H1 (cell line): ENCODE measurements at regions not wholly inside any gene's neighbourhood (a gene's known extent, or its start where the extent isn't known, plus 50 kb on each side); places are given as distances from the start of the nearest gene placed in this dataset.

ENCODE experiments used
- CTCF ChIA-PET: fragments of 300-600 bp; sonication (Branson Sonifier 250); formaldehyde crosslinking; loops from one replicate; lab custom pipeline; 2021; ENCODE audit not compliant: partially characterized antibody; lab: Charles Lee
- POLR2A ChIA-PET: fragments of 300-600 bp; sonication (Branson Sonifier 250); formaldehyde crosslinking; loops from one replicate; lab custom pipeline; 2021; ENCODE audit warnings: inconsistent platforms; ENCODE audit not compliant: partially characterized antibody; lab: Charles Lee
- DNase-seq, 2 experiments: peaks; one replicate each; pipeline versions ENCODE4 v3.0.0 to v3.0.0-alpha.2; 2010 to 2022; ENCODE audit warnings: low spot score in 2 of 2, low read depth in 1 of 2, mixed read lengths in 1 of 2
- FAIRE-seq: peaks from 2 replicates; lab custom pipeline; 2011; peaks lifted over from hg19 to GRCh38; lab: Jason Lieb, UNC
- H2AFZ ChIP-seq: 2 replicates; pipeline ENCODE4 v1.8.1; 2012; ENCODE audit warnings: low read length, inconsistent platforms
- H2AK5ac ChIP-seq: 2 replicates; pipeline ENCODE4 v1.6.1; 2013; ENCODE audit warnings: low read depth, low read length
- H2BK120ac ChIP-seq: replicated peaks from 2 replicates; pipeline ENCODE3; 2013; ENCODE audit warnings: low read depth, low read length, inconsistent platforms
- H2BK12ac ChIP-seq: 2 replicates; pipeline ENCODE4 v1.6.1; 2013; ENCODE audit warnings: low read depth, low read length
- H2BK15ac ChIP-seq: 2 replicates; pipeline ENCODE4 v1.6.1; 2013; ENCODE audit warnings: low read length
- H2BK20ac ChIP-seq: 2 replicates; pipeline ENCODE4 v1.6.1; 2013; ENCODE audit warnings: low read length
- H2BK5ac ChIP-seq: 2 replicates; pipeline ENCODE4 v1.6.1; 2013; ENCODE audit warnings: low read depth, low read length
- H3K14ac ChIP-seq: 2 replicates; pipeline ENCODE4 v1.6.1; 2013; ENCODE audit warnings: inconsistent platforms; ENCODE audit not compliant: insufficient read length
- H3K18ac ChIP-seq: 2 replicates; pipeline ENCODE4 v1.6.1; 2013; ENCODE audit warnings: low read length; ENCODE audit errors: extremely low read depth
- H3K23ac ChIP-seq: 2 replicates; pipeline ENCODE4 v1.6.1; 2013; ENCODE audit warnings: inconsistent platforms; ENCODE audit not compliant: insufficient read length
- H3K23me2 ChIP-seq: 2 replicates; pipeline ENCODE4 v1.6.1; 2013; ENCODE audit warnings: low read depth, low read length
- H3K27ac ChIP-seq: 2 replicates; pipeline ENCODE4 v1.6.1; 2011; ENCODE audit warnings: low read depth, low read length, inconsistent platforms
- H3K27me3 ChIP-seq, 4 experiments: replicated peaks in 1 of 4; 1 replicate in 1 of 4; 2 replicates in 3 of 4; pipeline versions ENCODE4 v1.6.1 to v1.8.1; 2011 to 2013; ENCODE audit warnings: low read length in 3 of 4, mild to moderate bottlenecking in 3 of 4, inconsistent platforms in 2 of 4, mixed read lengths in 2 of 4, moderate library complexity in 1 of 4; ENCODE audit not compliant: control insufficient read depth in 3 of 4, insufficient read depth in 3 of 4; ENCODE audit errors: extremely low read depth in 1 of 4
- H3K36me3 ChIP-seq, 4 experiments: 2 replicates each; pipeline versions ENCODE4 v1.6.1 to v1.8.1; 2011 to 2013; ENCODE audit warnings: mild to moderate bottlenecking in 4 of 4, low read length in 3 of 4, moderate library complexity in 2 of 4, control low read depth in 1 of 4, inconsistent platforms in 1 of 4; ENCODE audit not compliant: insufficient read depth in 4 of 4, control insufficient read depth in 2 of 4
- H3K4ac ChIP-seq: replicated peaks from 2 replicates; pipeline ENCODE3; 2013; ENCODE audit warnings: low read length, low read depth, mixed read lengths, inconsistent platforms; ENCODE audit not compliant: insufficient read length
- H3K4me1 ChIP-seq, 4 experiments: replicated peaks in 1 of 4; 1 replicate in 1 of 4; 2 replicates in 3 of 4; pipeline versions ENCODE4 v1.6.1 to v1.8.1; 2011 to 2013; ENCODE audit warnings: low read length in 3 of 4, inconsistent platforms in 2 of 4, mixed read lengths in 1 of 4; ENCODE audit not compliant: insufficient read depth in 4 of 4, control insufficient read depth in 3 of 4
- H3K4me2 ChIP-seq, 2 experiments: 2 replicates each; pipeline versions ENCODE4 v1.6.1 to v1.8.1; 2011 to 2013; ENCODE audit warnings: low read depth in 2 of 2, low read length in 2 of 2, control low read depth in 1 of 2, inconsistent platforms in 1 of 2, mild to moderate bottlenecking in 1 of 2; ENCODE audit not compliant: insufficient read depth in 1 of 2
- H3K4me3 ChIP-seq, 4 experiments: fragments of 200-600, 300-600 bp in 1 of 4; sonication (generic), shearing (Covaris generic), sonication (Bioruptor Twin) in 1 of 4; 2 replicates each; pipeline versions ENCODE4 v1.5.1 to v1.8.1; 2011 to 2016; ENCODE audit warnings: low read length in 4 of 4, low read depth in 3 of 4, control low read depth in 2 of 4, inconsistent platforms in 2 of 4, mild to moderate bottlenecking in 2 of 4, mixed read lengths in 1 of 4, moderate library complexity in 1 of 4; ENCODE audit not compliant: insufficient read depth in 2 of 4; ENCODE audit errors: extremely low read depth in 1 of 4
- H3K56ac ChIP-seq: replicated peaks from 2 replicates; pipeline ENCODE3; 2013; ENCODE audit warnings: low read depth, mild to moderate bottlenecking, mixed read lengths, low read length, inconsistent platforms; ENCODE audit not compliant: insufficient read length
- H3K79me1 ChIP-seq: 2 replicates; pipeline ENCODE4 v1.6.1; 2013; ENCODE audit warnings: low read depth, low read length, control low read depth
- H3K79me2 ChIP-seq, 2 experiments: 2 replicates each; pipeline versions ENCODE4 v1.6.1 to v1.8.1; 2012 to 2013; ENCODE audit warnings: low read length in 2 of 2, mild to moderate bottlenecking in 2 of 2, inconsistent platforms in 1 of 2; ENCODE audit not compliant: insufficient read depth in 2 of 2, control insufficient read depth in 1 of 2
- H3K9ac ChIP-seq, 4 experiments: replicated peaks in 1 of 4; 1 replicate in 1 of 4; 2 replicates in 3 of 4; pipeline versions ENCODE4 v1.6.1 to v1.8.1; 2011 to 2013; ENCODE audit warnings: low read depth in 3 of 4, low read length in 3 of 4, control low read depth in 2 of 4, mild to moderate bottlenecking in 2 of 4, moderate library complexity in 2 of 4, inconsistent platforms in 1 of 4; ENCODE audit errors: extremely low read depth in 1 of 4
- H3K9me3 ChIP-seq, 2 experiments: 2 replicates each; pipeline versions ENCODE4 v1.6.1 to v1.8.1; 2012 to 2013; ENCODE audit warnings: mild to moderate bottlenecking in 2 of 2, moderate library complexity in 2 of 2, control low read depth in 1 of 2, inconsistent platforms in 1 of 2, low read depth in 1 of 2, low read length in 1 of 2, mixed read lengths in 1 of 2; ENCODE audit not compliant: insufficient read depth in 2 of 2
- H4K20me1 ChIP-seq, 2 experiments: replicated peaks in 1 of 2; 2 replicates each; pipeline versions ENCODE3 to v1.8.1; 2011 to 2013; ENCODE audit warnings: inconsistent platforms in 2 of 2, low read length in 2 of 2, mild to moderate bottlenecking in 1 of 2; ENCODE audit not compliant: insufficient read depth in 2 of 2, control insufficient read depth in 1 of 2
- H4K5ac ChIP-seq: 2 replicates; pipeline ENCODE4 v1.6.1; 2013; ENCODE audit warnings: low read length, low read depth, mixed read lengths, inconsistent platforms; ENCODE audit not compliant: insufficient read length
- H4K8ac ChIP-seq: 2 replicates; pipeline ENCODE4 v1.8.0; 2013; ENCODE audit warnings: mild to moderate bottlenecking, moderate library complexity, low read length, inconsistent platforms; ENCODE audit not compliant: insufficient read depth; ENCODE audit errors: extremely low read depth
- H4K91ac ChIP-seq: replicated peaks from 2 replicates; pipeline ENCODE3; 2013; ENCODE audit warnings: low read length, mixed read lengths, inconsistent platforms; ENCODE audit not compliant: insufficient read length
- ZNF274 ChIP-seq: IDR thresholded peaks from 2 replicates; pipeline ENCODE4 v1.7.0; 2012; ENCODE audit warnings: low read length, borderline replicate concordance; ENCODE audit errors: extremely low read depth
- WGBS, 2 experiments: shearing (Covaris generic) in 1 of 2; methylation state at CpG; one replicate each; pipeline versions ENCODE4 v1.1.6 to v1.1.7; 2013 to 2015; ENCODE audit warnings: low lambda C conversion rate in 2 of 2, mixed read lengths in 2 of 2, inconsistent platforms in 1 of 2, low coverage in 1 of 2, missing lambda C conversion rate in 1 of 2; ENCODE audit not compliant: insufficient replicate concordance in 2 of 2, insufficient coverage in 1 of 2, insufficient read length in 1 of 2; ENCODE audit errors: extremely low coverage in 1 of 2, missing lambda C conversion rate in 1 of 2; 5-methylcytosine and 5-hydroxymethylcytosine counted together

DNA sequence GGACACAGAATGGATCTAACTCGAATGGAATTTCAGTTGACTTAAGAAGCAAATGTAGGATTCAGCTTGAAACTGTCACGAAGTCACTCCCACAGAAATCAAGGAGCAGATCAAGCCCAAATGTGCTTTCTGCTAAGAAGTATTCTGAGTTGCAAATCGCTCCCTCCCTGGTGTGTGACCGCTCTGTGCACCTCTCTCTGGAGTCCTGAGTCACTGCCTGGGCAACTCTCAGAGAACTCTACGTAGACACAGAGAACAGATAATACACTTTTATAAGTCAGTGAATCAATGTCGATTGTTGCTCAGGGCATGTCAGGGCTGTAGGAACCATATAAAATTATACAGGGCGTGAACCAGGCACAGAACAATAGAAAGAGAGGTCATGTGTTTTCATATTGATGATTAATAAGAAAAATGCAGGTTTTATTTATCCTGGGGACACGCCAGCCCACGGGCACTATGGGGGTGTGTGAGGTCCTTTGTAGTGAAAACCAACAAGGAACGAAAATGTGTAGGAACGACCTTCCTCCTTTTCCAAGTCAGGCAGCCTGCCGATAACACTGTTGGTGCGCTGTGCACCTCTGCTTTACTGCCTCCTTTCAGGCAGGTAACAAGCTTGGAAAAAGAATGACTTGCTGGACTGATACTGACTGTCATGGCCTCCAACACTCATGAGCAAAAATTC, 248.1 kb upstream of the FOXQ1 start:
- H4K20me1 ChIP-seq = no peaks in the 10 kb centered on the region
- FAIRE-seq (no peak), DNase-seq (no peak)
- 0 out of 7 replicates have a peak, but pooled peaks cover 0 to 2% (median 0%) of the 10 kb centered on the region in 4 experiments for H3K4me1 ChIP-seq
- H3K9ac ChIP-seq = no peak overlapping the region
- H3K4ac ChIP-seq = no peak overlapping the region
- H3K18ac ChIP-seq = no peak overlapping the region
- 89% methylated on average over 13 of the region's 13 CpGs; no CpG with 5 or more reads in 1 of the 2 experiments for WGBS, 2 experiments
- no peaks in the 10 kb centered on the region for H3K79me1 ChIP-seq
- no peak for TF ChIP-seq ZNF274
- no peak overlapping the region for H3K4me3 ChIP-seq
- H2BK120ac ChIP-seq = no peak overlapping the region
- ChIA-PET POLR2A (no interaction called here), CTCF (interaction anchor here (0.7 kb wide), 1 partner anchor 152 kb away, joined by 3 read pairs; no protein-coding TSS in a partner anchor)
- no peak overlapping the region for H4K5ac ChIP-seq
- no peak overlapping the region for H2BK5ac ChIP-seq
- H2BK15ac ChIP-seq = no peak overlapping the region
- H3K79me2 ChIP-seq = no peaks in the 10 kb centered on the region
- no peak overlapping the region for H3K14ac ChIP-seq
- H3K23ac ChIP-seq = no peak overlapping the region
- H2AK5ac ChIP-seq = no peak overlapping the region
- H4K8ac ChIP-seq = no peak overlapping the region
- no peak overlapping the region for H3K4me2 ChIP-seq
- no peaks in the 10 kb centered on the region for H3K9me3 ChIP-seq
- H3K27ac ChIP-seq = no peak overlapping the region
- no peak overlapping the region for H2BK20ac ChIP-seq
- H4K91ac ChIP-seq = no peak overlapping the region
- H3K23me2 ChIP-seq = peaks cover 2% of the 10 kb centered on the region; the same call in 1 of the 2 replicates
- no peak overlapping the region for H2AFZ ChIP-seq
- H2BK12ac ChIP-seq = no peak overlapping the region
- H3K56ac ChIP-seq = no peak overlapping the region
- H3K36me3 ChIP-seq = no peaks in the 10 kb centered on the region
- no peaks in the 10 kb centered on the region for H3K27me3 ChIP-seq
